HG02885 (cell line): ENCODE measurements at regions not wholly inside any gene's neighbourhood (a gene's known extent, or its start where the extent isn't known, plus 50 kb on each side); places are given as distances from the start of the nearest gene placed in this dataset.
"Not testable (repeated sequence)": the region's sequence is repeated elsewhere in the genome, so short reads cannot be mapped to it uniquely, and the experiment has no call there.

Experiments
- ATAC-seq: cut with Tn5 transposase; IDR thresholded peaks from one replicate; pipeline ENCODE4 v1.9.1; 2021; ENCODE audit warnings: mild to moderate bottlenecking; ENCODE audit not compliant: unreplicated experiment, poor library complexity

DNA sequence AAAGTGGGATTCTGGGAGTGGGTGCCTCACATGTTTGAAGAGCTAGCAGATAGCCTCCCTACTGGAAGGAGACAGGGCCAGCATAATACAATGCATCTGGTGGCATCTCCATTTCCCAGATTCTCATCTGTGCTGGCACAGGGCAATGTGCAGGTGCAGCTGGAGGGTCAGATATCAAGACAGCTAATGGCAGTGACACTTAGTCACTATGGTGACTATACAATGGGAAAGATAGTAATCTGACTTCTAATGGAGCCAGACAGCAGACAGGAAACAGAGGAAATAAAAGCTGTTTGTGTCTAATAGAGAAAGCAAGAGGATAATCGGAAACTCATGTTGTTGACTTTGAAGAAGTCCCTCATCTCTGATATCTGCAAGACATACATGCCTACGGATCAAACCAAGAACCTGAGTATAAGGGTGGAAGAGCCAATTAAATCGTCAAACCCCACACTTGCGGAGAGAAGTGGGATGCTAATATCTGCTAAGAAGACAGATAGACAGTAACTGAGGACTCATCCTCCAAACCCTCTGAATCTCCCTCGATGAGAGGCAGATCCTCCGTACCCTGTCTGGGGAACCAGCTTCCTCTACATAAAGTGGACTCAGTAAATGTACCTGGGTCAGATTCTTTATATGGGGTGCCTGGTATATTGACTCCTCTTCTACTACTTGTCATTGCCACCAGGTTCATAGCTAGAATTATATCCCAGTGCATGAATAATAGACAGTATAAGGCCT is 692.7 kb downstream of the SOCS6 start:
- ATAC-seq, result no peak

DNA sequence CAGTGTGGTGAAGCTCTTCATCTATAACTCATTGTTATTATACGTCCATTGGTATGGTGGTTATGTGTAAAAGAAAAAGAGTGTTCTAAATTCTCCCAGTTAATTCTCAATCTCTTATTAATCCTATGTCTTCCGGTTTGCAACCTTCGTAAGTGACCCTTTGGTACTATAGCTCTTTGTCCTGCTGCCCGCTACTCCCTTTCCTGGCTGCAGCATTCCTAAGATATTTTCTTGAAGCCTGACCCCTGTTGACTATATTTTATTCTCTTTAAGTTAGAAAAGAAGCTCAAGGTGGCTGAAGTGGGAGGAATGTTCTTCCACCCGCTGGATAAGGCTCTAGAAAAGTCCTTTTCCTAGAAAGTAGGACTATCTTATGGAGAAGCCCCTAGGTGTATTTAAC is 684.8 kb downstream of the SOCS6 start:
- ATAC-seq, result no peak

DNA sequence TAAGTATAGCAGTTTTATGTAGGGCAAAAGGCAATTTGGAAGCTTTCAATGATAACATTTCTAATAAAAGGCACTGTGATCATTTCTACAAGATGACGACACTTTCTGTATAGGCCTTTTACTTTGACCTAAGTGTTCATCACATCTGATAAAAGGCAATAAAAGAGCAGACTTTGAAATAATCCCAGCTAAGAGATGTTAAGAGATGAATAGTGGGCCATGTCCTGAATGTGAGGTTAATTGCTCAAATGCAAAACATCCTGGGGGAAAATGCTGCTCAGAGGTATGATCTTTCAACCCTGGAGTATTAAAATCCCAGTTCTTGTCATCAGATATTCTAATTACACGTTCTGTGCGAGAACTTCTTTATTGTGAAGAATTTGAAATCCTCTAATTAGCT is 677.6 kb downstream of the SOCS6 start:
- ATAC-seq, result no peak

DNA sequence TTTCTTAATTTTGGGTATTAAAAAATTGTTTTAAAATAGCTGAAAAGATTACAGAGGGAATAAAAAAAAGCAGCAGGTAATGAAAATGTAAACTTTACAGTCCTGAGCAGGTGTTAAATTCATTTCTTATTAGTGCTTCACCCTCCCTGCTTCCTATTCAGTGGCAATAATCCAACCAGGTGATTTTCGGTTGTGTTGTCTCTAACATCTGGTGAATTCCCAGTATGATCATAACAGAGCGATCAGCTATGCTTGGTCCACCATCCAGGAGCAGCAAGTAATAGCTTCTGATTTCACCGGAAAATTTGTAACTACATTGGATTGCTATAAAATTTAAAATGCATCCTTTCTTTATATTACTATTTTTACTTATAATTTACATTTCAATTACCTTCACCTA is 673.1 kb downstream of the SOCS6 start:
- ATAC-seq, result no peak

DNA sequence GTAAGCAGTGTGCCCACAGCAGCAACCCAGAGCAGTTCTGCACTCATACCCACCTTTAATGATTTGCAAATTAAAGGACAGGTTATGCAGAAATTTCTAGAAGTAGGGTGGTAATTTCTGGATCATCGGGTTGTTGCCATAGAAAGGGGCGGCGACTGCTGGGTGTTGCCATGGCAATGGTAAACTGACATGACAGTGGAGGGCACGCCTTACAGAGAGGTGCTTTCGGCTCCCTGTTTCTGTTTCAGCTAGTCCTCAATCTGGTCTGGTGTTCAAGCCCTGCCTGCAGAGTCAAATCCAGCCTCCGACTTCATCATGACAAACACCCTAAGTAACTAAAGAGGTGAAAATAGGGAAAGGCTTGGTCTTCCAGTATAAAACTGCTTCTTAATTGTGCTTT is 667.7 kb downstream of the SOCS6 start:
- ATAC-seq, result no peak

DNA sequence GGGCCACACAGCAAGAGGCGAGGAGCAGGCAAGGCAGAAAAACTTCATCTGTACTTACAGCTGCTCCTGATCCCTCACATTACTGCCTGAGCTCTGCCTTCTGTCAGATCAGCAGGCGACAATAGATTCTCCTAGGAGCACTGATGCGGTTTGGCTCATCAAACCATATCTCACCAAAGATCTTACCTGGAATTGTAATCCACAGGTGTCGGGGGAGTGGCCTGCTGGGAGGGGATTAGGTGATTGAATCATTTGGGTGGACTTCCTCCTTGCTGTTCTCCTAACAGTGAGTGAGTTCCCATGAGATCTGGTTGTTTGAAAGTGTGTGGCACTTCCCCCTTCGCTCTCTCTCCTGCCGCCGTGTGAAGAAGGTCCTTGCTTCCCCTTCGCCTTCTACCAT is 647.3 kb downstream of the SOCS6 start:
- ATAC-seq, result no peak

DNA sequence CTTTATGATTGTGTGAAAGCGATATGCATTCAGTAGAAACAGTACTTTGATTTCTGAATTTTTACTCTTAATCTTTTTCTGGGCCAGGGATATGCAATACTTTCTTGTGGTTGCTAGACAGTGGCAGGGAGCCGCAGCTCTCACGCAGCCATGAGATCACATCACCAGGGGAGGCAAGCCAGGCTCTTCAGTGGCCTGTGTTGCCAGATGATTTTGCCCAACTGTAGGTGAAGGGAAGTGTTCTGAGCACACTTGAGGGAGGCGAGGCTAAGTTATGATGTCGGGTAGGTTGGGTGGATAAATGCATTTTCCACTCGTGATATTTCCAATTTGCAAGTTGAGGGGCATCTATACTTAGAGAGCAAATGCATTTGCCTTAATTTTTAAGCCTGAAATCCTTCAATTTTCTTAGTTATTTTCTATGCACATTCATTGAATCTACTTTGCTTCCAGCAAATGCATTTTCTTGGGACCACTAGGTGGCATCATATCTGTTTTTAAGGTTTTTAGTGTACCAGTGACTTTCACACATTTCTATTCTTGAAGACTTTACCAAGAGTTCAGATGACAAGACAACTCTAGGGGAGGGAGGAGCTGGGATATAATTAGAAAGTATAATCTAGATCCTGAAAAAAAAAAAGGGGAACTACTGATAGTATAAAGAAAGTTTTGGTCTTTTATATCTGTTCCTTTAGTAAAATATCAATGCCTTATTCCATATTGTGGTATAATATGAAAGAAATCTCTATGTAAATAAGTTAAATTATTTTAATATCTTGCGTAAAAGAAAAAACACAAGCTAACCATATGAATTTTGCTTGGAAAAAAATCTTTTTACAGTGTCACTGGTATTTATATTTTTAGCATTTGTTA is 643.3 kb downstream of the SOCS6 start:
- peak; percentile 73 for ATAC-seq

DNA sequence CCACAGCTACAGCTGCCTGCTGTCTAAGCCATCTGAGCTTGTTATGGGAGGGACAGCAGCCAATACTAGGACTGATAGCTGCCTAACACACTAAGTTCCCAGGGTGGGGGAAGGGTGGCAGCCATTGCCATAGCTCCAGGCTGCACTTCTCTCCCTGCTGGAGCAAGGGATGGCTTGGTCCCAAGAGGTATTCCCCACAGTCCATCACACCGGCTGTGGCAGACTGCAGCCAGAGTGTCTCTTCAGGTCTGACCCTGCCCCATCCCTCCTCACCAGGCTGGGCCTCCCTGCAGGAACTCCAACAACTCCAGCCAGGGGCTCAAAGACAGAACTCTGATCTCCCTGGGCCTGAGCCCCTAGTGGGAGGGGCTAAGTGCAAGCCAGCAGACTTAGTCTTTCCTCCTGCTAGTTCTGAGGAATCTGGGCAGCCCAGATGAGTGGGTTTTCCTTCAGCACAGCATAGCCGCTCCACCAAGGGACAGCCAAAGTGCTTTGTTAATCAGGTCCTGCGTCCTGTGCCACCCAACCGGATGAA is 632.1 kb downstream of the SOCS6 start:
- no peak for ATAC-seq

DNA sequence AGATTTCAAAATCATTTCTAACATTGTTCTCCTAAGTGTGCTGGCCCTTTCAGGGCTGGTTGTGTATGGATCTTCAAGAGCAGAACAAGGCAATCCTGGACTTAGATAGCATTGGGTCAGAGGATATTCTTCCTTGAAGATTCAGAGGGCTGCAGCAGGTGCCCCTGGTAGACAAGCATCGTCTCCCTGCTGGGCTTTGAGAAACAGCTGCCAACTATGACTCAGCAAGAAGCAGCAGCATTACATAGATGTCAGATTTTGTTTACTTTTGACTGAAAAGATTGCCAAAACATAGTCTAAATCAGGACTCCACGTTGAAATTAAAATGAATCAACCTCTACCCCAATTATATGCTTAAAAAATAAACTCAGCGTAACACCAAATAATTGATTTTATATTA is 618.8 kb downstream of the SOCS6 start:
- ATAC-seq, result no peak

DNA sequence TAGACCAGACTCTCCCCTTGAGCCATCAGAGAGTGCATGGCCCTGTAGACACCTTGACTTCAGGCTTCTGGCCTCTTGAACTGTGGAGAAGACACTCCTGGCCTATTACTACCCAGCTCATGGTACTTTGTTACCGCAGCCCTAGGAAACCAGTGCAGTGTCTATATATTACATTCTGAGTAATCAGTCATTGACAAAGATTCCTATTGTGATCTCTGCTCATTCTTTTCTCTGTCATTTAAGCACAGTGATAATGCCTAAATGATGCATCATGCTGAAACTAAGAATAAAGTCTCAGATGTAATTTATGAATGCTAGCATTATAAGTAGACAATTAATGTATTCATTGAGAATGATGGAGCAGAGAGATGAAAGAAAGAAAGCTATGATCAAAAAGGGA is 603.5 kb downstream of the SOCS6 start:
- ATAC-seq, result no peak

DNA sequence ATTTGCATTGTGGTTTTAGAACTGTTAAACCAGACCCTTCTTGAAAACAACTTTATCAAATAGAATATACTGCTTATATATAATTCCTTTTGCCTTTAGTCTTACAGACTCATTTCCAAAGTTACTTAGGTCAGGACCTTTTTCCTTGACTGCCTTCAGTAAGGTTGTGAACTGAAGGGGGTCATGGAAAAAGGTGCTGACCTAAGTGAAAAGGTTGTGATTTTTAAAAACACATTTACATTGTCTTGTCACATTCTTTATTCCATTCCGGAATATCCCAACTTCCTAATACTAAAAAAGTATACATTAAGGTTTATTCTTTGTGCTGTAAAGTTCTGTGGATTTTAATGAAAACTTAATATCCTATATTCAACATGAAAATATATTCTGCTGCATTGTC is 581.4 kb downstream of the SOCS6 start:
- ATAC-seq, result no peak

DNA sequence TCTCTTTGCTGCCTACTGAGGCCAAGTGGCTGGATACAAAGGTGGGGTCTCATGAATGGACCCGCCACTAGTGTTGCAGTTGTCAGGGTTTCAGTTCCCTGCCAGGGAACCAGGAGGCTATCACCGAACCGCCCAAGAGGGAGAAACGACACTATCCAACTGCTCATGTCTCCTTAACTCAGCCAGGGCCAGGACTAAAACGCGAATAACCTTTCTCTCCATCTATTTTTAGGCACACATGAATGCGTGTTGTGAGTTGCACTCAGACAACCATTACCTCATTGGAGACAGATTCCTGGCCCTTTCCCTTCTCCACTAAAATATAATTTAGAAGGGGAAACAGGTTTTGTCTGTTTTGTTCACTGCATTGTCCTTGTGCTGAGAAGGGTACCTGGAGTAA is 559.5 kb downstream of the SOCS6 start:
- no peak for ATAC-seq

DNA sequence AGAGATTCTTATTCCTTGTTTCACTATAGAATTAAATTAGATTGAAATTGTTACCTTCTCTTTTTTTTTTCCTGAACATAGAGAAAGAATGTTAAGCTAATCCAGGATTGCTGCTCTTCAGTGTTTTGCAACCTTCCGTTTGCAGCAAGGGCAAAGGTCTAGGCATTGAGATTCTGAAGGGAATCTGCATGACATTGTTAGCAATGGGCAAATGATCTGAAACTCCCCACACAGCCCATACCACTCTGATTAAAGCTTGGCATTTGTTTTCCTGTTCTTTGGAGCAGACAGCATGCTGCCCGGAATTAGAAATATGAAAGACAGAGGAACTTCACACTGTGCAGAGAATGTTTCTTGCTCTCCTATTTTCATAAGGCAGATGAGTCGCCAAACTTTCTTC is 551.8 kb downstream of the SOCS6 start:
- no peak for ATAC-seq

DNA sequence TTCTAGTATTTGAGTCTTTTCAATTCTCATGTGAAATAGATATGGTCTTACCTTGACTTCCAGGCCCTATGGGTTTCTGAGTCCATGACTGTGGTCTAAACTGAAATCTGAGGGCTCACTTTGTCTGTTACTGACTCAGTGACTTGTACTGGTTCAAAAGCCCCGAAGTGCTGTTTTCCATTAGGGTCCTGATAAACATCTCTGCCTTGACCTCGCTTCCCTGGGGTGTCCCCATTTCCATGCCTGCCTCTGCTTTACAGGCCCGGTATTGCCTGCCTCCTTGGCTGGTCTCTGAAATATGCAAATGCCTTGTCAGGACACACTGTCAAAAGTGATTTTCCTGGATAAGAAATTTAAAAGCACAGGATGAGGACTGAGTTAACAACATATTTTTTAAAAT is 538.8 kb downstream of the SOCS6 start:
- no peak for ATAC-seq

DNA sequence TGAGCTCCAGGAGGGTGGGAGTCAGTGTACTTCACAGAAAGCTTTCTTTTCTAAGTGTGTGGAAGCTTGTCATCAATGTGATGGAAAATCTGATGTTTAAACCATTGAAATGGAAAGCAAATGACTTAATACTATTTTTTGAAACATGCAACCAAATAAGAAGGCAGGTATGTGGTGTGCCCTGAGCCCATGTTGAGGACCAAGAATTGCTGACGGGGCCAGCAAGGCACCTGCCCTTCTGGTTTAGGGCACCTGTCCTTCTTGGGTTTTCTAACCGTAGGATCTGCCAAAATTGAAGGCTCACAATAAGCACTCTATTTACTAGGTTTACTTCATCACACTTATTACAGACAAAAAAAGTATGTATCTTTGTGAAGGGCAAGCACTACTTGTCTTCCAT is 537.7 kb downstream of the SOCS6 start:
- no peak for ATAC-seq

DNA sequence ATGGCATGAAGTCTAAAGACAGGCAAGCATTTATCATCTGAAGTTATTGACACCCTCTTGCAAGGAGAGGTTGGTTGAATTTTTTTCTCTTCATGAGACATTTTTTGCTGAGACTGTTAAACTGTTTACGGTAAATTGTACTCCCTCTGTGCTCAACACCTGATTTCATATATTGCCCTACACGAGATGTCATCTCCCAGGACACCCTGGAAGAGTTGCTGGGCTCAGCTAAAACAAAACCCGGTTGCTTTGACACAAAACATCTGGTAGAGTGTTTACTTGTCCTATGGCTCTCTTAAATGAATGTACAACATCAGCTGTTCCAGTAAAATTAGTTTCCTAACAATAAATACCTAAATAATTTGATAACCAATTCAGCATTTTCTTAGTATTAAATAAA is 533.8 kb downstream of the SOCS6 start:
- ATAC-seq, result no peak

DNA sequence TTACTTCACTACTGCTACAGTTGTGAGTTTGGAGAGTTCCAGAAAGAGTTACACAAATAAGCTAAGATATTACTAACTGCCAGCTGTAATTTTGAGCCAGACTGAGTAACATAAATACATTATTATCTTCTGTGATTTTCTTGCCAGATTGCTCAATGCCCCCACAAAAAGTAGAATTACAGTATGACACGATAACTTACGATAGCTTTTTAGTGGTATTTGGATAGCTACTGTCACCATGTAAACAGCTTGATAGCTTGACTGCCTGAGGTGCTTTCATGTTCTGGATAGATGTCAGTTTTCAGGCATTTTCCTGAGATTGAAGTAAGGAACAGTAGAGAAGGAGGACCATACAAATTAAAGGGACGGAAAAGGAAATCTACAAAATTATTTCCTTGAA is 533.3 kb downstream of the SOCS6 start:
- ATAC-seq, result no peak

DNA sequence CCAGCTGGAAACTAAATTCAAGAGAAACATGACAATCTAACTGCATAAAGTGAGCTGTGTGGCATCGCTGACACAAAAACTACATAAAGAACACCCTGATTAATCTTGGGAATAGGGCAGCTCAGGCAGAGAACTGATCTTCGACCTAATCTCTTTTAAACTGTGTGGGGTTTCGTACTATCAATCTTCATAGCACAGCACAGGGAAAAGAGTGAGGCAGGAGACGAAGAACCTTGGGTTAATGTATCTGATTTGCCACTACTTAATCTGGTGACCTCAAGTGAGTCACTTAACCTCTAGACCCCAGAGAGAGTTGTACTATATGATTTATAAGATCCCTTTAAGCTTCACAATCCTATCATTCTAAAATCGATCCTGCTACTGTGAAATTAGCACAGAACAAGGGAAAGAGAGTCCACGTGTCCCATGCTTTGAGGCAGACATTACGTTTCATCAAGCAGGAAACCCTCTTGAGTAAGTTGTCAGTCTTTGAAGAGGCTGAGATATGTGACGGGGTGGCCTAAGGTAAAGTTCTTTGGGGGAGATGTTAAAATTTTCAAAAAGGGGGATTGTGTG is 519.7 kb downstream of the SOCS6 start:
- no peak for ATAC-seq

DNA sequence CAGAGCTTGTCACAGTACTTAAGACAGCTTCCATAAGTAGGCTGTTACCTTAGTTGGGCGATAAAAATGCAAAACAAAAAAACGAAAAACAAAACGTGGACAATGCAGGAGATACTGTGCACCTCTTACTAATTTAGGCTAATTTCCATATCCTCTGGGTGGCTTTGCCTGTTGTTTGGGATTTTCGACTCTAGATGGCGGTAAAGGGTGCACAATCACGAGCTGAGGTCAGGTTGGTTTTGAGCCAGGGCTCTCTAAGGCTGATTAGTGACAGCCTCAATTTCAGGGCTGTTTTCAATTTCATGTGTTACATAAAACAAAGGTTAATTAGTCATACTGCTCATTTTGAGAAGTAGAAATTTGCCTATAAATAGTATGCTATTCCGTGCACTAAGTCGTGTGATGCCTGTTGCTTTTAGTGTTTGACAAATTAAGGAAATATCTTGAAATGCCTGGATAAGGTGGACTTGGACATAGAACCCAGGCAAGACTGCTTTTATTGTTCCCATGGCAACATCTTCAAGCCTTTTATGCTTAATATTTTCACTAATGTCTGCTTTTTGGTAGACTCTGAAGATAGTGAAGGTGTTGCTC is 493.1 kb downstream of the SOCS6 start:
- ATAC-seq, result peak; percentile 93

DNA sequence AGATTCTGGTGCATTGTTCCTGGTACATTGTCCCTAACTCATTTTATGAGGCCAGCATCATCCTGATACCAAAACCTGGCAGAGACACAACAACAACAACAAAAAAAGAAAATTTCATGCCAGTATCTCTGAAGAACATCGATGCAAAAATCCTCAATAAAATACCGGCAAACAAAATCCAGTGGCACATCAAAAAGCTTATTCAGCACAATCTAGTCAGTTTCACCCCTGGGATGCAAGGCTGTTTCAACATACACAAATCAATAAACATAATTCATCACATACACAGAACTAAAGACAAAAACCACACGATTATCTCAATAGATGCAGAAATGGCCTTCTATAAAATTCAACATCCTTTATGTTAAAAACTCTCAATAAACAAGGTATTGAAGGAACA is 477.4 kb downstream of the SOCS6 start:
- ATAC-seq, result not testable (repeated sequence)

DNA sequence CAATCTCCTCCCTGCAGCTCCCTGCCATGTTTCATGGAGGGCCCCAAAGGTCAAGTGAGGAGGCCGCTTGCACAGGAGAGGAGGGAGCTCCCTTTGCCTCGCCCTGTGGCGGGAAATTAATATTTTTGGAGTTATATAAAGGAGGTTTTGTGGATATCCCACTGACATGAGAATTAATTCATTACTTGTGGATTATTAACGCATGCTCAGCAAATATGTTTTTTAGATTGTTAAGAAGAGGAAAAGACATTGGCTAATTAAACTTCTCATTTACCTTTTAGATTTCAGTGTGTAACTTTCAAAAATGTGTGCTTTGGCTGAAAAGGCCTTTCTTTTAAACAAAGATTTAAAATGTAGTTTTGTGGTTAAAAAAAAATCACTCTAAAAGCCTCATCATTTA is 474.0 kb downstream of the SOCS6 start:
- no peak for ATAC-seq
